Neural cell (in vitro differentiated cells): ENCODE measurements at regions not wholly inside any gene's neighbourhood (a gene's known extent, or its start where the extent isn't known, plus 50 kb on each side); places are given as distances from the start of the nearest gene placed in this dataset.

Source experiments
- H2AFZ ChIP-seq: fragments of 200-600, 300-800 bp; sonication (generic), shearing (Covaris generic); 2 replicates; pipeline ENCODE4 v1.6.0; 2014; ENCODE audit warnings: low read depth, mild to moderate bottlenecking, antibody characterized with exemption, low read length, moderate library complexity
- H3F3A ChIP-seq: fragments of 200-600 bp; shearing (Covaris generic); 2 replicates; pipeline ENCODE4 v1.6.1; 2016; ENCODE audit warnings: mild to moderate bottlenecking, moderate library complexity, mixed read lengths, antibody characterized with exemption, low read length; ENCODE audit not compliant: insufficient read depth, poor library complexity, severe bottlenecking
- H3K27ac ChIP-seq: fragments of 200-600, 300-800 bp; sonication (generic), shearing (Covaris generic); 2 replicates; pipeline ENCODE4 v1.5.1; 2014; ENCODE audit warnings: mild to moderate bottlenecking, low read length, moderate library complexity
- H3K27me3 ChIP-seq: fragments of 300-800, 200-600 bp; sonication (generic), shearing (Covaris generic); 2 replicates; pipeline ENCODE4 v1.6.0; 2014; ENCODE audit warnings: mild to moderate bottlenecking, low read depth, low read length, moderate library complexity; ENCODE audit not compliant: insufficient read depth
- H3K36me3 ChIP-seq: fragments of 300-800, 200-600 bp; sonication (generic), shearing (Covaris generic); 2 replicates; pipeline ENCODE4 v1.5.1; 2014; ENCODE audit warnings: mild to moderate bottlenecking, antibody characterized with exemption, low read length, moderate library complexity; ENCODE audit not compliant: insufficient read depth
- H3K4me2 ChIP-seq: fragments of 300-800, 200-600 bp; sonication (generic), shearing (Covaris generic); 2 replicates; pipeline ENCODE4 v1.6.0; 2014; ENCODE audit warnings: mild to moderate bottlenecking, low read length
- H3K4me3 ChIP-seq: fragments of 300-800, 200-600 bp; sonication (generic), shearing (Covaris generic); 2 replicates; pipeline ENCODE4 v1.5.1; 2014; ENCODE audit warnings: mild to moderate bottlenecking, low read length, moderate library complexity
- H3K79me2 ChIP-seq: fragments of 200-600 bp; shearing (Covaris generic); replicated peaks from 2 replicates; pipeline ENCODE4 v1.6.0; 2014; ENCODE audit warnings: mild to moderate bottlenecking, low read length, moderate library complexity; ENCODE audit not compliant: insufficient read depth
- H3K9ac ChIP-seq: fragments of 300-800, 200-600 bp; sonication (generic), shearing (Covaris generic); 2 replicates; pipeline ENCODE4 v1.6.1; 2016; ENCODE audit warnings: mild to moderate bottlenecking, low read length, mixed read lengths
- H3K9me2 ChIP-seq: fragments of 200-600 bp; shearing (Covaris generic); 2 replicates; pipeline ENCODE4 v1.6.1; 2016; ENCODE audit warnings: mild to moderate bottlenecking, low read length, mixed read lengths; ENCODE audit not compliant: insufficient read depth
- H3K9me3 ChIP-seq: fragments of 200-600, 300-800 bp; sonication (generic), shearing (Covaris generic); 2 replicates; pipeline ENCODE4 v1.6.1; 2016; ENCODE audit warnings: mild to moderate bottlenecking, mixed run types, low read length, moderate library complexity, mixed read lengths
- H4K20me1 ChIP-seq: fragments of 200-600 bp; shearing (Covaris generic); 2 replicates; pipeline ENCODE4 v1.6.1; 2016; ENCODE audit warnings: mild to moderate bottlenecking, mixed run types; ENCODE audit not compliant: insufficient read depth
- CTCF ChIP-seq: fragments of 450-650 bp; IDR thresholded peaks from 2 replicates; pipeline ENCODE4 v1.5.1; 2014; ENCODE audit warnings: antibody characterized with exemption, mild to moderate bottlenecking, moderate library complexity; ENCODE audit not compliant: poor library complexity, severe bottlenecking
- EP300 ChIP-seq: fragments of 450-650 bp; conservative IDR thresholded peaks from 2 replicates; pipeline ENCODE4 v1.6.1; 2014; ENCODE audit warnings: antibody characterized with exemption, mild to moderate bottlenecking, moderate library complexity; ENCODE audit not compliant: poor library complexity, severe bottlenecking
- EZH2 ChIP-seq: fragments of 200-600, 300-800 bp; shearing (Covaris generic), sonication (generic); IDR thresholded peaks from 2 replicates; pipeline ENCODE4 v1.6.1; 2014; ENCODE audit warnings: antibody characterized with exemption, low read length, borderline replicate concordance, mild to moderate bottlenecking; ENCODE audit not compliant: insufficient read depth, poor library complexity, severe bottlenecking
- MXI1 ChIP-seq: fragments of 450-650 bp; conservative IDR thresholded peaks from 2 replicates; pipeline ENCODE4 v1.6.1; 2014; ENCODE audit warnings: antibody characterized with exemption, mild to moderate bottlenecking; ENCODE audit not compliant: poor library complexity, severe bottlenecking
- POLR2AphosphoS5 ChIP-seq: IDR thresholded peaks from 2 replicates; pipeline ENCODE4 v1.6.1; 2012
- RAD21 ChIP-seq: fragments of 450-650 bp; conservative IDR thresholded peaks from 2 replicates; pipeline ENCODE4 v1.6.1; 2014; ENCODE audit warnings: antibody characterized with exemption, mild to moderate bottlenecking, moderate library complexity
- REST ChIP-seq: IDR thresholded peaks from 2 replicates; pipeline ENCODE4 v1.6.1; 2012; ENCODE audit warnings: borderline replicate concordance
- SMC3 ChIP-seq: fragments of 450-650 bp; conservative IDR thresholded peaks from 2 replicates; pipeline ENCODE4 v1.6.1; 2014; ENCODE audit warnings: antibody characterized with exemption, mild to moderate bottlenecking, moderate library complexity; ENCODE audit not compliant: poor library complexity
- TAF1 ChIP-seq: IDR thresholded peaks from 2 replicates; pipeline ENCODE4 v1.6.1; 2012; ENCODE audit warnings: low read depth

- no peaks in the 10 kb centered on the region for H3K27me3 ChIP-seq
- H3K9me2 ChIP-seq = no peaks in the 10 kb centered on the region
- no peak overlapping the region for H2AFZ ChIP-seq
- no peak overlapping the region for H3K4me2 ChIP-seq
- H3K4me3 ChIP-seq = no peak overlapping the region
- no peak for TF ChIP-seq CTCF
- TF ChIP-seq EZH2 = no peak
- TF ChIP-seq RAD21 = no peak
- TF ChIP-seq EP300 = no peak
- TF ChIP-seq REST = no peak
- H3K9me3 ChIP-seq = no peaks in the 10 kb centered on the region
- H3K36me3 ChIP-seq = no peaks in the 10 kb centered on the region
- no peaks in the 10 kb centered on the region for H3F3A ChIP-seq
- no peak overlapping the region for H3K9ac ChIP-seq
- H3K79me2 ChIP-seq = no peaks in the 10 kb centered on the region
- no peaks in the 10 kb centered on the region for H4K20me1 ChIP-seq
- H3K27ac ChIP-seq = no peak overlapping the region
Measured at GRCh38 chr13:89568276-89568675, 1779.2 kb upstream of the MIR17HG start.

- Histone ChIP-seq H3K4me3 (no peak overlapping the region), H3K9me2 (no peaks in the 10 kb centered on the region), H3K27ac (no peak overlapping the region), H3K79me2 (no peaks in the 10 kb centered on the region), H3K9me3 (no peaks in the 10 kb centered on the region), H3F3A (no peaks in the 10 kb centered on the region), H3K36me3 (no peaks in the 10 kb centered on the region), H3K4me2 (no peak overlapping the region), H3K27me3 (no peaks in the 10 kb centered on the region), H2AFZ (no peak overlapping the region), H4K20me1 (no peaks in the 10 kb centered on the region), H3K9ac (no peak overlapping the region)
- TF ChIP-seq EP300 (no peak), CTCF (no peak), EZH2 (no peak), MXI1 (no peak), REST (no peak), RAD21 (no peak), POLR2AphosphoS5 (no peak), TAF1 (no peak), SMC3 (no peak)
Measured at GRCh38 chr13:89568746-89569145, 1778.7 kb upstream of the MIR17HG start.
